HepG2 (cell line): ENCODE measurements at regions not wholly inside any gene's neighbourhood (a gene's known extent, or its start where the extent isn't known, plus 50 kb on each side); places are given as distances from the start of the nearest gene placed in this dataset.
A peak's percentile ranks its signal among the peaks of the same experiment; 100 is the strongest.

Experiments used
- ATAC-seq: fragments of 200-7000 bp; cut with Tn5 transposase; 3 replicates; pipeline ENCODE4 v1.9.1; 2020; ENCODE audit warnings: mild to moderate bottlenecking, moderate library complexity
- BruUV-seq: library from RNA; stranded (reverse); fragments of 400-500 nt; replicated peaks from 2 replicates; lab custom pipeline; 2021; lab: Mats Ljungman, UMichigan
- CTCF ChIA-PET: fragments of 300-600 bp; formaldehyde crosslinking; extraction: SDS; loops from one replicate; lab custom pipeline; 2021; ENCODE audit warnings: low total read pairs, inconsistent platforms, low intra/inter-chr PET ratio; lab: Yijun Ruan, JAX
- POLR2A ChIA-PET: fragments of 350-600 bp; sonication (Branson Sonifier 250); formaldehyde crosslinking; loops from one replicate; lab custom pipeline; 2020; ENCODE audit warnings: antibody characterized with exemption, inconsistent platforms; lab: Yijun Ruan, JAX
- DNase-seq: peaks from one replicate; pipeline ENCODE4 v3.0.0-alpha.2; 2015; ENCODE audit warnings: low spot score
- FAIRE-seq: peaks from 3 replicates; lab custom pipeline; 2011; peaks lifted over from hg19 to GRCh38; lab: Jason Lieb, UNC
- H2AFZ ChIP-seq: one replicate; pipeline ENCODE4 v1.6.1; 2011; ENCODE audit warnings: low read length, inconsistent platforms
- H3K27ac ChIP-seq: fragments of 300-600 bp; 3 replicates; pipeline ENCODE4 v1.8.0; 2011; ENCODE audit warnings: mixed run types, mild to moderate bottlenecking, mixed read lengths, low read length, inconsistent platforms; ENCODE audit not compliant: insufficient read depth; ENCODE audit errors: extremely low read length
- H3K27me3 ChIP-seq, 2 experiments: fragments of 200-600 bp in 1 of 2; 2 replicates in 1 of 2; 3 replicates in 1 of 2; pipeline versions ENCODE4 v1.6.0 to v1.8.0; 2011; ENCODE audit warnings: low read length in 2 of 2, mild to moderate bottlenecking in 2 of 2, moderate library complexity in 2 of 2, inconsistent platforms in 1 of 2; ENCODE audit not compliant: insufficient read depth in 2 of 2, control insufficient read depth in 1 of 2
- H3K36me3 ChIP-seq, 2 experiments: fragments of 200-600 bp in 1 of 2; replicated peaks in 1 of 2; 2 replicates in 1 of 2; 3 replicates in 1 of 2; pipeline versions ENCODE4 v1.5.1 to v1.8.0; 2011; ENCODE audit warnings: low read length in 2 of 2, inconsistent platforms in 1 of 2; ENCODE audit not compliant: insufficient read depth in 2 of 2, control insufficient read depth in 1 of 2
- H3K4me1 ChIP-seq: 2 replicates; pipeline ENCODE4 v1.5.1; 2012; ENCODE audit warnings: low read length, inconsistent platforms; ENCODE audit not compliant: insufficient read depth
- H3K4me2 ChIP-seq: 2 replicates; pipeline ENCODE4 v1.6.0; 2011; ENCODE audit warnings: low read depth, low read length, inconsistent platforms
- H3K4me3 ChIP-seq, 3 experiments: fragments of 200-600 bp in 1 of 3; sonication (generic), shearing (Covaris generic) in 1 of 3; replicated peaks in 1 of 3; 2 replicates each; pipeline ENCODE4 v1.5.1; 2011 to 2016; ENCODE audit warnings: low read length in 3 of 3, inconsistent platforms in 2 of 3, low read depth in 2 of 3, mild to moderate bottlenecking in 2 of 3, control low read depth in 1 of 3, mixed read lengths in 1 of 3; ENCODE audit not compliant: insufficient read depth in 1 of 3
- H3K79me2 ChIP-seq: one replicate; pipeline ENCODE4 v1.6.1; 2011; ENCODE audit warnings: low read length, inconsistent platforms; ENCODE audit not compliant: insufficient read depth
- H3K9ac ChIP-seq: 2 replicates; pipeline ENCODE4 v1.6.0; 2011; ENCODE audit warnings: mild to moderate bottlenecking, low read depth, low read length, inconsistent platforms; ENCODE audit not compliant: insufficient read depth
- H3K9me3 ChIP-seq: 2 replicates; pipeline ENCODE4 v1.5.1; 2012; ENCODE audit warnings: mild to moderate bottlenecking, low read length
- H4K20me1 ChIP-seq: 2 replicates; pipeline ENCODE4 v1.6.0; 2011; ENCODE audit warnings: inconsistent platforms, mild to moderate bottlenecking, low read length, moderate library complexity; ENCODE audit not compliant: insufficient read depth
- BCL6 ChIP-seq: IDR thresholded peaks from 2 replicates; pipeline ENCODE4 v1.6.1; 2016; ENCODE audit warnings: missing genetic modification reagents, missing compliant biosample characterization
- BCLAF1 ChIP-seq: fragments of 450-650 bp; IDR thresholded peaks from 2 replicates; pipeline ENCODE4 v1.6.1; 2017; ENCODE audit warnings: mild to moderate bottlenecking
- CREB1 ChIP-seq, 2 experiments: fragments of 450-650 bp in 1 of 2; IDR thresholded peaks; 2 replicates each; pipeline ENCODE4 v1.6.1; 2016 to 2017; ENCODE audit warnings: control low read depth in 1 of 2, mild to moderate bottlenecking in 1 of 2, missing compliant biosample characterization in 1 of 2, missing genetic modification characterization in 1 of 2
- FOXO4 ChIP-seq: sonication (generic); formaldehyde crosslinking; conservative IDR thresholded peaks from 2 replicates; pipeline ENCODE4 v1.8.1; 2023; ENCODE audit warnings: missing genetic modification reagents
- GABPB1 ChIP-seq: IDR thresholded peaks from 2 replicates; pipeline ENCODE4 v1.6.1; 2016; ENCODE audit warnings: mild to moderate bottlenecking, missing genetic modification reagents, moderate library complexity, missing compliant biosample characterization
- HDAC2 ChIP-seq: sonication (generic); formaldehyde crosslinking; IDR thresholded peaks from 2 replicates; pipeline ENCODE4 v1.4.0; 2020; ENCODE audit warnings: missing genetic modification reagents
- HDAC6 ChIP-seq: fragments of 200-600 bp; sonication (generic); IDR thresholded peaks from 2 replicates; pipeline ENCODE4 v1.7.0; 2017; ENCODE audit warnings: mild to moderate bottlenecking, antibody characterized with exemption, low read length, low read depth
- IKZF1 ChIP-seq: fragments of 450-650 bp; IDR thresholded peaks from 2 replicates; pipeline ENCODE4 v1.7.1; 2016
- LCORL ChIP-seq, 2 experiments: fragments of 450-650 bp in 1 of 2; sonication (generic) in 1 of 2; formaldehyde crosslinking in 1 of 2; IDR thresholded peaks; 2 replicates each; pipeline versions ENCODE4 v1.5.0 to v1.6.1; 2017 to 2020; ENCODE audit warnings: antibody characterized with exemption in 1 of 2, missing genetic modification reagents in 1 of 2
- PREB ChIP-seq: sonication (generic); formaldehyde crosslinking; IDR thresholded peaks from 2 replicates; pipeline ENCODE4 v1.4.0; 2020; ENCODE audit warnings: missing genetic modification reagents
- ZBTB43 ChIP-seq: sonication (generic); formaldehyde crosslinking; conservative IDR thresholded peaks from 2 replicates; pipeline ENCODE4 v1.4.0; 2020; ENCODE audit warnings: missing genetic modification reagents
- ZNF883 ChIP-seq: sonication (generic); formaldehyde crosslinking; IDR thresholded peaks from 2 replicates; pipeline ENCODE4 v1.5.1; 2020; ENCODE audit warnings: mild to moderate bottlenecking, missing genetic modification reagents; ENCODE audit errors: not compliant biosample characterization
- WGBS: methylation state at CpG from one replicate; pipeline ENCODE4 v1.1.6; 2017; ENCODE audit warnings: low lambda C conversion rate; 5-methylcytosine and 5-hydroxymethylcytosine counted together
- in situ Hi-C: cut with HindIII; loops from 2 replicates; pipeline ENCODE4 v1.10.0; 2017; ENCODE audit warnings: low pct_unique_long_range_greater_than_20kb; ENCODE audit not compliant: extremely low pct_ligation_motif_present
- intact Hi-C: fragments of 100-400 bp; cut with micrococcal nuclease; formaldehyde crosslinking; loops from one replicate; pipeline ENCODE4 v1.10.0; 2022; ENCODE audit not compliant: unreplicated experiment

- H3K79me2 ChIP-seq = no peaks in the 10 kb centered on the region
- H3K27me3 ChIP-seq = no peaks in the 10 kb centered on the region
- no peak overlapping the region for H3K4me2 ChIP-seq
- DNase-seq (no peak), ATAC-seq (no peak), FAIRE-seq (peak; percentile 8)
- TF ChIP-seq CREB1 (IDR thresholded peaks at IDR 0.05) = peak; percentile 70
- no peak for TF ChIP-seq CREB1 (CRISPR knock-in tag; IDR thresholded peaks at IDR 0.05)
- TF ChIP-seq FOXO4 = no peak
- H3K9me3 ChIP-seq = no peaks in the 10 kb centered on the region
- CTCF ChIA-PET = no interaction called here
- POLR2A ChIA-PET = no interaction called here
- H4K20me1 ChIP-seq = no peaks in the 10 kb centered on the region
- no peak overlapping the region for H3K9ac ChIP-seq
- no peaks in the 10 kb centered on the region for H3K4me1 ChIP-seq
- no peak overlapping the region for H3K4me3 ChIP-seq
- WGBS = 13% methylated on average over 4 of the region's 4 CpGs
- intact Hi-C loops = no loop called here
- in situ Hi-C loops = no loop called here
- no peak overlapping the region for H3K27ac ChIP-seq
- no TSS peak for BruUV-seq
- H3K36me3 ChIP-seq = no peaks in the 10 kb centered on the region
- H2AFZ ChIP-seq = no peak overlapping the region
Measured at GRCh38 chr2:12236136-12236844, 480.4 kb upstream of the TRIB2 start.

- Histone ChIP-seq H3K27me3 (no peaks in the 10 kb centered on the region), H3K79me2 (no peaks in the 10 kb centered on the region), H3K9me3 (no peaks in the 10 kb centered on the region), H3K36me3 (no peaks in the 10 kb centered on the region), H3K4me3 (no peak overlapping the region), H2AFZ (no peak overlapping the region), H3K4me2 (no peak overlapping the region), H3K4me1 (no peaks in the 10 kb centered on the region), H4K20me1 (no peaks in the 10 kb centered on the region), H3K9ac (no peak overlapping the region), H3K27ac (no peak overlapping the region)
- no TSS peak for BruUV-seq
- DNase-seq (no peak), ATAC-seq (no peak), FAIRE-seq (no peak)
- intact Hi-C loops (no loop called here), in situ Hi-C loops (no loop called here)
- ChIA-PET CTCF (no interaction called here), POLR2A (no interaction called here)
- TF ChIP-seq ZBTB43 (CRISPR knock-in tag) = no peak
- no peak for TF ChIP-seq HDAC6
- no peak for TF ChIP-seq HDAC2 (CRISPR knock-in tag)
- TF ChIP-seq LCORL (IDR thresholded peaks at IDR 0.05) = no peak
- no peak for TF ChIP-seq LCORL (CRISPR knock-in tag; IDR thresholded peaks at IDR 0.05)
- TF ChIP-seq IKZF1 = no peak
- TF ChIP-seq BCL6 (CRISPR knock-in tag) = no peak
- no peak for TF ChIP-seq ZNF883
- no peak for TF ChIP-seq PREB (CRISPR knock-in tag)
- no peak for TF ChIP-seq BCLAF1
- TF ChIP-seq GABPB1 (CRISPR knock-in tag) = no peak
Measured at GRCh38 chr2:12240206-12240605, 476.5 kb upstream of the TRIB2 start.
